ENCODE measurements at regions not wholly inside any gene's neighbourhood (a gene's known extent, or its start where the extent isn't known, plus 50 kb on each side); places are given as distances from the start of the nearest gene placed in this dataset.

DNA sequence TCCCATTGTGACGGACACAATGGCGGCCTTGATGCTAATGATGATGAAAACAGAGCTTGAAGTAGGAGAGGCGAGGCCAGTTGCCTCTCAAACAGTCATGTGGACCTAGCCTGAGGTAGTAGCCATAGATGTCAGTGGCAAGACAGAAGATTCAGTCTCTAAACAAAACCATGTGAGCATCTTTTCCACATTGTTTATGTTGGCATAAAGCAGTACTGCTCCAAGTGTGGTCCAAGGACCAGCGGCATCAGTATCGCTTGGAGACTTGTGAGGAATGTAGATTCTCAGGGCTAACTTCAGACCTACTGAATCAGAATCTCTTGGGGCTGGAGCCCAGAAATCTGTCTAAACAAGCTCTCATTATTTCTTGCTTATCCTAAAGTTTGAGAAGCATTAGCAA, 312.8 kb upstream of the JAG1 start:
- H3K4me3 ChIP-seq (ENCODE audit: low read depth, low read length) = no peak overlapping the region

DNA sequence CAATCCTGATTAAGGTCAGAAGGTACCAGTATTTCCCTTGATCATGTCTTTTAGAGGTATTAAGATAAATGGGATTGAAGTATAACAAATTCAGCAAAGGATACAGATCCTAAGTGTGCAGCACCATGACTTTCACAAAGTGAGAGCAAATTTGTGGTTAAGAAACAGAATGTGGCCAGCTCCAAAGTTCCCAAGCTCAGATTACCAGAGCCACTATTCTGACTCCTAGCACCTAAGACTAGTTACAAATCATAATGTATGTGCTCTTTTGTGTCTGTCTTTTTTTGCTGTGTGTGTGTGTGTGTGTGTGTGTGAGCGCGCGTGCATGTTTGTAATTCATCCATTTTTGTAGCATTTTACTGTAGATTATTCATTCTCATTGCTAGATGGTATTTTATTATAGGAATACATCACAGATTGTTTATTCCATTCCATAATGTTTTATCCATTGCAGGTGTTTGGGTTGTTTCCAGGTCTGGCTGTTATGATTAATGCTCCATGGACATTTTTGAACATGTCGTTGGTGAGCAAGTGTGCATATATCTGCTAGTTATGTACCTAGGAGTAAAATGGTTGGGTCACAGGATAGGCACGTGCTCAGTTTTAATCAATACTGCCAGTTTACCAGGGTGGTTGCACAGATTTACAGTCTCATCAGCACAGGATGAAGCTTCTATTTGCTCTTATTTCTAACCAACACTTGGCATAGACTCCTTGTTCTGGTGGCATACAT, 314.0 kb upstream of the JAG1 start:
- no peak overlapping the region for H3K4me3 ChIP-seq (ENCODE audit: low read depth, low read length)

DNA sequence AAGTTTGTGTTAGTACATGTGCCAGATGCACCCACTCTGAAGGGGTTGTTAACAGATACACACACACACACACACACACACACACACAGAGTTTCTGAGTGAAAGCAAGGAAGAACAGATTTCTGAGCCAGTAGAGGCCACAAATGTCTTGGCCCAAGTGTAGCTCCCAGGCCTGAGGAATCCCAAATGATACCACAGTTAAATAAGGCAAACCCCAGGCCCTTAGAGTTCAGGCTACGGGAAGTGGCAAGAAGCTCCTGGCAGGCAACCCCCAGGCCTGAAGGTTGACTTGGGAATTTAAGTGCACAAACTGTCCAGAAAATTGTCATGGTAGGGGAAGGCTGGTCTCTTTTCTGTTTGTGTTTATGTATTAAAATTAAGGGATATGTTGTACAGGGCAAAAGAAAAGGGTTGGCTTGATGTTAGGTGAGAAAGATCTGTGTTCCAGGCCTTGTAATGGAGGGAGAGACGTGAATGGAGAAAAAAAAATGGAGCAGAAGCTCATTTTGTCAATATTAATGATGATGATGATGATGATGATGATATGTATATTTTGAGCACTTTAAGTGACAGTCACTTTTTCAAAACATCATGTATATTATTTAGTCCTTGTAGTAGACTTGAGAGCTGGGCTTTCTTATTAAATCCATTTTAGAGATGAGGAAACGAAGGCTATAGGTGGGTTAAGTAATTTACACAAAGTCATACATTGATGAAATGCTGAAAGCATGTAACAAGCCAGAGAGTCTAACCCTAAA, 317.0 kb upstream of the JAG1 start:
- no peak overlapping the region for H3K4me3 ChIP-seq (ENCODE audit: low read depth, low read length)

DNA sequence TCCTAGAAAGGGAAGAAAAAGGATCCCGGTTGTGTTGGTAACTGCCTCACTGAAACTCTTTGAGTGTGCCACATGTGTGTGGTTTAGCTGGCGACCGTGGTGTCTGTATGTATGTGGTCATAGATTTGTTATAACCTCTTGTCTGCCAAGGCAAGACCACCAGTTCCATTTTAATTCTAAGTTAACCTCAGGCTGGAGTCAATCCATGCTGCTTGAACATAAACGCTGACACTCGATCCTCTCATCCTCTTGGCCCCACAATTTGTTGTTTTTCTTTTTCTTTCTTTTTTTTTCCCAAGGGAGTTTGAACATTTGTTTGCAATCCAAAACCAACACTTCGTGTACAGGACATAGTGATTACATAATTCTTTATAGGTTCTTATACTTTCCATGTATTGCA, 318.9 kb upstream of the JAG1 start:
- no peak overlapping the region for H3K4me3 ChIP-seq (ENCODE audit: low read depth, low read length)

DNA sequence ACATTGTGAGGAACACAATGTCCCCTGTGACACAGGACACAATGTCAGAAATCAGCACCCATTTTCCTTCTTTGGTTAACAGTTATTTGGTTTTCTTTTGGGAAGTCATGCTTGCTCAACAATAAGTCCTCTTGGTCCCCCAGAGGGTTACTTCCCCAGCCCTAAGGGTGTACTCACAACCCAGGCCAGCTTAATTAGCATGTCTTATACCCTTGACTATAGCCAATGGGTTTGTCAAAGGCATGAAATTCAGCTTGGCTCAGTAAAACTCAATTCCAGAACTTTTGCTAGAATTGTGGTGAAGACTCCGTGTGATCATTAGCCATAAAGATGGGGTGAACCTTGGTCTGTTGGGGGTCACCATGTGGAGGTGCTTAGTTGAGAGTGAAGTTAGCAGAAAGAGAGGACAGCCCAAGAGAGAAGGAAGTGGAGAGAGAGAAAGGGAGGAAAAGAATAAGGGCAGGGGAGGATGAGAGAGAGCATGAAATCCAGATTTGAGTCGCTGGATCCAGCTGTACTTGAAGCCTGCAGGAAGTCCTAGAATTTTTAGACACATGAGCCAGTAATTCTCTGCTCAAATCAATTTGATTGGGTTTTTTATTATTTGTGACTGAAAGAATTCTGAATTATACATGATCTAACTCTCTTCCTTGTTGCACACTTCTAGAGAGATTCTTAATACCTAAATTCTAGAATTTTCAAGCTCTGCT, 321.3 kb upstream of the JAG1 start:
- no peak overlapping the region for H3K4me3 ChIP-seq (ENCODE audit: low read depth, low read length)

DNA sequence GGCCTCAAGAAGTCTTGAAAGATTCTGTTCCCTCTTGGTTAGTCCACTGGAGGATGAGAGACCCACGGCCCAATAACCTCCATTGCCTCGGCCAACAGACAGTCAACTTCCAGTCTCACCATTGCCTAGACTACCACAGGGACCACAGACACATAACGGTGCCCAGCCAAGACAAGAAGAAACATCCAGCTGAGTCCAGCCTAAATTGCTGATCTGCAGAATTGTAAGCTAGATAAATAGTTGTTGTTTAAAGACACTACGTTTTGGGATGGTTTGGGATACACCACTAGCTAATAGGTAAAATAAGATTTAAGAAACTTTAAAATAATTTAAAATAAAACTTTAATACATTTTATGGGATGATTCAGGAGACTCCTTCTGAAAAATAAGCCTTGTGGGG, 324.7 kb upstream of the JAG1 start:
- no peak overlapping the region for H3K4me3 ChIP-seq (ENCODE audit: low read depth, low read length)

DNA sequence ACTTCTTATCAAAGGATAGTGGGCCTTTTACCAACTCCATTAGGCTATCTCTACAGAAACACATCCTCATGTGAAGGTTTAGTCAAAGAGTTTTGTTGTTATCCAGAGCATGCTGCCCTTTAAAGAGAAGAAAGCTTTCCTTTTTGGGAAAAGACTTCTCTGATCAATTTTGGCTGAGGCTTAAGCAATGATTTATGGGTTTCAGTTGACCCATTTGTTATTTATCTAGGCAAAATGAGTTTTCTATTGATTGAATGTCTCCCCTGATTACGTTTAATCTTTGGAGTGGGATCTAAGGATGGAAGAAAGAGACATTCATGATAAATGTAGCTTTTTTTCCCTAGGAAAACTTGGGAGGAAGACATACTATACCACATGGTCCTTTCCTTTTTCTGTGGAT, 326.6 kb upstream of the JAG1 start:
- H3K4me3 ChIP-seq (ENCODE audit: low read depth, low read length) = no peak overlapping the region

DNA sequence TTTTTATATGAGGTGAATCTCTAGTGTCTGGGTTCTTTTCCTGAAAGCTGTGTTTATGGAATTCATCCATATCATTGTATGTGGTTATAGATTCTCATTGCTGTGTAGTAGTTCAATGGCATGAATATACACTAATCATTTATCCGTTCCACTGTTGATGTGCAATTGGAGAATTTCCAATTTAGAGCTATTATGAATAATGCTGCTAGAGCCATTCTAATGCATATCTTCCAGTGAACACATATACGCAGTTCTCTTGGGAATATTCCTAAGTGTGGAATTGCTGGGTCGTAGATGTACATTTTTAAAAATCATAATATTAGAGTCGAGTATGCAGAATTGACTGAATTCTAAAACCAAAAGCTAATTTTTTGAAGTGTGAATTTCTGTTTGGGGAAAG, 327.5 kb upstream of the JAG1 start:
- H3K4me3 ChIP-seq (ENCODE audit: low read depth, low read length) = no peak overlapping the region

DNA sequence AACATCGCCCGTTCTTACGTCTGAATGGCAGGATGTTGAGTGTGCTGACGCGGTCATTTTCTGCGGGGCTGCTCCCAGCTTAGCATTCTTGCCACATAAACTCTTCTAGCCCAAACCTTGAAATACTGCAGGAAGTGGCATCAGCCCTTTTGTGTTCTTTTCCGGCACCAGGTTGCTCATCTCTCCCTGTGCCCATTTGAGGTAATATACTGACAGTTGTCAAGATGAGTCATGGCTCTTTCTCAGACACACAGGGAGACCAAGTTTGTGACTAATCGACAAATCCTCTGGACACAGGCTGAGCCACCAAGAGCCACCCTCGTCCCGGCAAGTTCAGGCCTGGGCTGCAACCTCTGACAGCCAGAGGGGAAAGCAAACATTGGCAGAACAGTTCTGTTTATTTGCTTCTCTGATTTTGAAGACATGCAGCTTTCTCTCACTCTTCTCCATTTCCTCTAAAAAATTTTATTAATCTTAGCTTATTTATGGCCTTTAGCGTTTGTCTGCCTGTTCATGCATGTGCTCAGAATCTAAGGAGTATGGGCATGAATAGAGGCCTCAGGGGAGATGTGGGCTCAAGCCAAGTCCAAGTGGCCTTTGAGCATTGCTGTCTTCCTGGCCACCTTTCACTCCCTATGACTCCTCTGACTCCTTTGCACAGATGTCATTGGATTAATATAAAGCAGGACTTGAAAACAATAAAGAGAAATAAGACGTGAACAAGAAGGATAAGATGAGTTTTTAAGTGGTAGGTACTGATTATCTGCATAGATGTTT, 328.2 kb upstream of the JAG1 start:
- no peak overlapping the region for H3K4me3 ChIP-seq (ENCODE audit: low read depth, low read length)

DNA sequence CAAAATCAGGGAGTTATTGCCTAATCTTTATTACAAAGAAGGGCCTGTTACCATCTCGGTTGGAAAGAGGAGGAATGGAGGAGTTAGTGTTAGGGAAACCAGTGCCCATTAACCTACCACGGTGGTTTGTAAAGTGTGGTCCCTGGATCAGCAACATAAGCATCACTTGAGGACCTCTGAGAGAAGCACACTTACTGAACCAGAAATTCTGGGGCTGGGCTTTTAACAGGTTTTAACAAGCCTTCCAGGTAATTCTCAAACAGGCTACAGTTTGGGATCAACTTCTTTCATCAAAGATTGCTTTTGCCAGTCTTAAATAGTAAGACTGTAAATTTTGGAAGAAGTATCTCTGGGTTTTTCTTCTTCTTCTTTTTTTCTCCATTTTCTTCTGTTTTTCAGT, 329.5 kb upstream of the JAG1 start:
- H3K4me3 ChIP-seq (ENCODE audit: low read depth, low read length) = no peak overlapping the region

DNA sequence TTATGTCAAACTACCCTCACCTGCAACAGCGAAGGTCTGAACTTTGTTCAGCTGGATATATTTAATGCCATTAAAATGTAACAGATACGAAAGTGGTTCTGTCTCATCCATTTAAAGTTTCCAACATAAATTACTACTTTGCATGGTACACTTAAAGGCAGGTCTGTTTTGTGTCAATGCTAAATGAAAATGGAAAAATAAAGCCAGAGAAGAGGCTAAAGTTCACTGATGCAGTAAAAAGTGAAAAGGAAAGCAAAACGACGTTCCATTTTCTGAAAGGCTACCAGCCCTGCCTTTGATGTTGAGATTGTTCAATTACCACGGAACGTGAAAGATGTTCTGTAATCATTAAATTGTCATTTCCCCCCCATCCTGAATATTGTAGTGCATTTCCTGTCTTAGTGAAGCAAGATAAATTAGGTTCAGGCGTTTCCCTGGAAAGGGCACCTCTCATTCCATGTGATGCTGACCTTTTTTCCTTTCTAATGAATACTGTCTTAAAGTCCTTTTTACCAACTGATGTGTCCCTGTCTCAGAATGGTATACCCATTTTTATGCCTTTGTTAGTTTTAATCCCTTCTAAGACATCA, 334.7 kb upstream of the JAG1 start:
- no peak overlapping the region for H3K4me3 ChIP-seq (ENCODE audit: low read depth, low read length)

DNA sequence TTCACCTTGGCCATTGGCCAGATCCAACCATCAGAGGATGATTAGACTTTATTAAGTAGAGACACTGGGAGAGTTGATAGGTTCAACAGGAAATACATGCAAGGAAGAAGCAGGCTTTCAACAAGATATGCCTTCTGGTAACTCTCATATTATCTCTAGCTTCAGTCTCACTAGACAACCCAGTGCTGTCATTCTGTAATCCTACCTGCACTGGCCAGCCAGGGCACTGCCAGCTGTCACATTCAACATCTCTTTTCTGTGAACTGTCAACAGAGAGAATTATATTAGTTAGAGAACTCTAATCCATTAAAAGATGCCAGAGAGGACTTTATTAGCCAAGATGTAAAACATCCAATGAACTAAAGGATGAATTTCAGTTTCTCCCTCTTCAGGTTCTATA, 337.9 kb upstream of the JAG1 start:
- no peak overlapping the region for H3K4me3 ChIP-seq (ENCODE audit: low read depth, low read length)

DNA sequence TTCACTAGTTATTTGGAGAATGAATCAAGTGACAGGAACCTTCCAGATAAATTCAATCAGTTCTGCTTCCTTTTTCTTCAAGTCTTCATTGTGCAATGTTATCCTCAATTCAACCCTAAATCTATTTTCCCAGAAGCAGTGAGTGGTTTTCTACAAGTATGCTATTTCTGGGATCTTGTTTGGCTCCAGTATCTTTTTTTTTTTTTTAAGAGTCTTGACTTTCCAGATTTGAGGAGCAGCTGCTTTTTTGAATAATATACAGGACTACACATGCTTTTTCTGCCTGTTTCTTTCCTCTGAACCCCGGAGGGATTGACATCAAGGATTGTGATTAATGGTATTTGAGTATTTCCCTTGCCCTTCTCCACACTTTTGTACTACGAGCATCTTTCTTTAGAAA, 339.2 kb upstream of the JAG1 start:
- H3K4me3 ChIP-seq (ENCODE audit: low read depth, low read length) = no peak overlapping the region

DNA sequence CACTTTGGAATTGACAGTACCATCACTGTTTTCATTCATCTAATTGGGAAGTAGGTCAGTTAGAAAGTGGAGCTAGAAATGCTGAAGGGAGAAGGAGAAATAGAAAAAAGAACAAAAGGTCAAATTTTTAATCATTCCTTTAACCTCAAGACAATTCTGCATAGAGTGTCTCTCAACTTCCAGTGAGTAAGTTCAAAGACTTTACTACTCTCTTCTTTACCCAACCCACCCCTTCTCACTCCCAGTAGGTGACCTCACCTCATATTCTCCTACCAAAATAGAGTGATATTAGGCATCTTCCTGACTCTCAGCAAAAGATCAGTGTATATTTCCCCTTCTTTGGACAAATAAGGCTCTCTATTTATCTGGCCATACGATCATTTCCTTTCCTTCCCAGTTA, 340.0 kb upstream of the JAG1 start:
- H3K4me3 ChIP-seq (ENCODE audit: low read depth, low read length) = no peak overlapping the region

DNA sequence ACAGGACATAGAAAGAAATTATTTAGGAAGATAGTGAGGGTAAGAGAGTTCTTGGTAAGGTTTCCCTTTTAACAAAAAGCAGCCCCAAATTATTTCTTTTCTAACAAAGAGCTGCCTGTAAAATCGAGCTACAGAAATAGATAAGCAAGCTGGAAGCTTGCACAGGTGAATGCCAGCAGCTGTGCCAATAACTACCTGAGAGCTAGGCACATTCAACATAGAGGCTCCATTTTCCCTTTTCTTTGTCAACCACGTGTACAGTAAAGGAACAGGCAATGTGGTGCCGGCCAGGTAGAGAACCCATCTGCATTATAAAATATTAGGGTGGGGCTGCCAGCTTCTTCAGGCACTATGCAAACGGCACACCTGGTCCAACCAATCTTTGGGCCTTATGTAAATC, 341.6 kb upstream of the JAG1 start:
- H3K4me3 ChIP-seq (ENCODE audit: low read depth, low read length) = no peak overlapping the region

DNA sequence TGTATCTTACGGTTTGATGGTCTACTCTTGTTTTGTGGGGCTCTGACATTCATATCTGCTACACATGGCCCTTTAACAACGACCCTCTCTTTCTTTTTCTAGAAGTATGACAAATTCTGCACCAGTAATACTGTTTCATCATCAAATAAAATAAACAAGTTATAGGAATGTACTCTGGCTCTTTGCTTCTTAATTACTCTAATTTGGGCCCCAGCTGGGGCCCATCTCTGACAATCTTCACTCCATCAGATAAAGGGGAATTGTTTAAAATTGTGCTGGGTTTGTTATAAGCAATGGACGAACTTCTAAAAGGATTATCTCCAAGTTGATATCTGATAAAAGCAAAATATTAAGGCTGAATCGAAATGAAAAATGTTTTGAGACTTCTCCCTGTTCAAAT, 343.6 kb upstream of the JAG1 start:
- H3K4me3 ChIP-seq (ENCODE audit: low read depth, low read length) = no peak overlapping the region

DNA sequence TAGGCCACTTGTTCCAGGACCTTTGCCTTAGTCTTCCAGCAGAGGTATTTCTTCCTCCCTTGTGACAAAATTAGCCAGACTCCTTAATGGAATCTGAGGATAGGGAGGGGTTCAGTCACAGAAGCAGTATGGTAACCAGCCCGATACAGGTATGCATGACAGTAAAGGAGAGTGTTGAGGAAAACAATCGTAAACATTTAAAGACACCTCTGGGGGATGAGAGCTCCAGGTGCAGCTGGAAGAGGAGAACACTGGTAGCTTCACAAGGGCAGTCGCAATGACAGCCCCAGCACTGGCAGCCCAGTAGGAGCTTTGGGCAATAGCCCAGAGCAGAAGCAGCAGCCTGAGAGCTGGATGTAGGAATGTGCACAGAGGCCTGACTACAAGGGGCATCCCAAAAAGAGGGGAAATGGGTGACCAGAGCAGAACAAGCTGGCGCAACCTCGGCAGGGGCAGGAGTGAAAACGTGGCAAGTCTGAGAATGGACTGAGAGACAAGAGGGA, 344.9 kb upstream of the JAG1 start:
- H3K4me3 ChIP-seq (ENCODE audit: low read depth, low read length) = no peak overlapping the region

DNA sequence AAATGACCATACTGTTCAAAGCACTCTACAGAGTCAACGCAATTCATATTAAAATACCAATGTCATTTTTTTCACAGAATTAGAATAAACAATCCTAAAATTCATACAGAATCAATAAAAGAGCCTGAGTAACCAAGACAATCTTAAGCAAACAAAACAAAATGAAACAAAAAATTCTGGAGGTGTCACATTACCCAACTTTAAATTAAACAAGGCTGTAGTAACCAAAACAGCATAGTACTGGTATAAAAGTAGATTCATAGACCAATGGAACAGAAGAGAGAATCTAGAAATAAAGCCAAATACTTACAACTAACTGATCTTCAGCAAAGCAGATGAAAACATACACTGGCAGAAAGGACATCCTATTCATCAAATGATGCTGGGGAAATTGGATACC, 346.9 kb upstream of the JAG1 start:
- H3K4me3 ChIP-seq (ENCODE audit: low read depth, low read length) = no peak overlapping the region

DNA sequence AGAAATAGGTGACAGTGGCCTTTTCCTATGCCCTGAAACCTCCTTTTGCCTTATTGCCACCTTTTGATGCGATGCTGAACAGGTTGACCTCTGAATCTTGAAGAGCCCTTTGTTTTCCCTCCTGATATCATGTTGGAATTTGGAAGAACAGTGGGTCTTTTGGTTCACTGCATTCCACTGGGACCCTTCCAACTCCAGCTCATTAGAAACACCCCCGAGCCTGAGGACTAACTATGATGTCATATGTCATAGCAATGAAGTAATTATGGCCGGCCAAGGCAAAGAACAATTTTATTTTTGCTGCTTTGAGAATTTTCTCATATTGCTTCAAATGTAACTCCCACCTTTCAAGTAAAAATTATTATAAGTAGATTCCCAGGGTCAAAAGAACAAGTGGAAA, 353.4 kb upstream of the JAG1 start:
- no peak overlapping the region for H3K4me3 ChIP-seq (ENCODE audit: low read depth, low read length)

DNA sequence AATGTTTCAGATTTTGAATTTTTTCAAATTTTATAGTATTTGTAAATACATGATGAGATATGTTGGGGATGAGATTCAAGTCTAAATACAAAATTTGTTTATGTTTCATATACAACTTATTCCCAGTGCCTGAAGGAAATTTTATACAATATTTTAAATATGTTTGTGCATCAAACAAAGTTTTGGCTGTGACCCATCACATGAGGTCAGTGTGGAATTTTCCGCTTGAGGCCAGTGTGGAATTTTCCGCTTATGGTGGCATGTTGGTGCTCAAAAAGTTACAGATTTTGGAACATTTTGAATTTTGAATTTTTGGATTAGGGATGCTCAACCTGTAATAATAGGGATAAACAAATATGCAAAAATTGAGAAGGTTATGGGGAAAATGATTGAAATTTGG, 356.6 kb upstream of the JAG1 start:
- H3K4me3 ChIP-seq (ENCODE audit: low read depth, low read length) = no peak overlapping the region

DNA sequence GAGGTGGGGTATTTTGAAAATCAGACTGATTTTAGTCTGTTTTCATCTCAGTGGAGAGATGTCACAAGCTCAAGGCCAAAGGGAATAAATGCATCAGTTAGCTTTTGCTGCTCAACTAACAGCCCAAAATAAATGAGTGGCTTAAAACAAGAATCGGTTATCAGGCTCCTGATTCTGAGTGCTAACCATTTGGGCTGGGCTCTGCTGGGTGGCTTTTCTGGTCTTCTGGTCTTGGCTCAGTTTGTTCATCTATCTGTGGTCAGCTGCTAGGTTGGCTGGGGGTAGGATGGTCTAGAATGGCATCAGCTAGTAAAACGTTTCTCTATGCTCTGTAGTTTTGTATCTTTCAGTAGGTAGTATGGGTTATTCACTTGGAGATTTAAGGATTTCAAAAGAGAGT, 357.5 kb upstream of the JAG1 start:
- H3K4me3 ChIP-seq (ENCODE audit: low read depth, low read length) = no peak overlapping the region

Data from iPS-11a (cell line).